Body of pancreas (tissue), 4 donors: ENCODE measurements at regions not wholly inside any gene's neighbourhood (a gene's known extent, or its start where the extent isn't known, plus 50 kb on each side); places are given as distances from the start of the nearest gene placed in this dataset.

Experiments used
- ATAC-seq: fragments of 150-250 bp; one replicate; pipeline ENCODE4 v1.9.1; 2016
- DNase-seq, 4 donors: peaks; one replicate each; pipeline ENCODE4 v3.0.0-alpha.2; 2019
- H3K27ac ChIP-seq, 4 donors: fragments of 200-600 bp; sonication (generic); 1 replicate in 3 of 4; 2 replicates in 1 of 4; pipeline versions ENCODE4 v1.5.1 to v1.6.1; 2016 to 2019; ENCODE audit warnings: mild to moderate bottlenecking in 1 of 4, mixed read lengths in 1 of 4, moderate library complexity in 1 of 4
- H3K27me3 ChIP-seq, 2 donors: fragments of 200-600 bp; sonication (generic); one replicate each; pipeline ENCODE4 v1.6.0; 2016; ENCODE audit warnings: mild to moderate bottlenecking in 1 of 2
- H3K36me3 ChIP-seq, 2 donors: fragments of 200-600 bp; sonication (generic); replicated peaks in 1 of 2; 2 replicates each; pipeline ENCODE4 v1.5.1; 2016; ENCODE audit warnings: low read depth in 2 of 2; ENCODE audit not compliant: insufficient read depth in 1 of 2
- H3K4me1 ChIP-seq: fragments of 200-600 bp; sonication (generic); one replicate; pipeline ENCODE4 v1.6.0; 2016
- H3K4me3 ChIP-seq, 2 donors: fragments of 200-600 bp; sonication (generic); 1 replicate in 1 of 2; 2 replicates in 1 of 2; pipeline ENCODE4 v1.5.1; 2016 to 2019
- H3K9me3 ChIP-seq, 3 donors: fragments of 200-600 bp; sonication (generic); 1 replicate in 2 of 3; 2 replicates in 1 of 3; pipeline ENCODE4 v1.5.1; 2016
- CTCF ChIP-seq, 7 experiments: fragments of 450-650 bp in 4 of 7; fragments of 200-600 bp in 3 of 7; sonication (generic) in 3 of 7; IDR thresholded peaks; one replicate each; pipeline ENCODE4 v1.5.1; 2016 to 2019; ENCODE audit warnings: antibody characterized with exemption in 7 of 7
- POLR2A ChIP-seq, 3 donors: fragments of 450-650 bp; IDR thresholded peaks; one replicate each; pipeline ENCODE4 v1.6.1; 2016; ENCODE audit warnings: antibody characterized with exemption in 3 of 3, mild to moderate bottlenecking in 2 of 3
- WGBS, 2 donors: methylation state at CpG; one replicate each; pipeline ENCODE4 v1.1.5; 2017; 5-methylcytosine and 5-hydroxymethylcytosine counted together
- intact Hi-C: fragments of 100-400 bp; cut with DNase I; formaldehyde crosslinking; loops from one replicate; pipeline ENCODE4 v1.15.1; 2023

DNA sequence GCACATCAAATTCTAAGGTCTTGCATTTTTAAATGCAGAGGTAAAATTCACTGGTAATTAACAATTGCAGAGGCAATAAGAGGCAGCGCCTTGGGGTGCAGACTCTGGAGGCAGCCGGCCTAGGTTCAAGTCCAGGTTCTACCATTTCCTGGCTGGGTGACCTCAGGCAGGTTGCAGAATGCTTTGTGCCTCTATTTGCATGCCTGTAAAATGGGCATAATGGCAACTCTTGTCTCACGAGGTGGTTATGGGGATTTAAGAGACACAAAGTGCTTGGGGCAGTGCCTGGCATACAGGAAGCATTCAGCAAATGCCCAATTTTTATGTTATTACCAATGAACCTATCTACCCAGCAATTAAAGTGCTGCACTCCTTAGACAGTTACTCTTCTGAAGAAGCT is 180.0 kb upstream of the LHX5 start:
- Histone ChIP-seq H3K9me3 (peaks cover 0 to 16% (median 0%) of the 10 kb centered on the region in 3 donors), H3K27ac (no peak overlapping the region), H3K4me1 (no peaks in the 10 kb centered on the region), H3K27me3 (no peaks in the 10 kb centered on the region), H3K4me3 (no peak overlapping the region), H3K36me3 (no peaks in the 10 kb centered on the region)
- 64 to 72% methylated on average over 3 of the region's 3 CpGs for WGBS, 2 donors
- ATAC-seq (no peak), DNase-seq (no peak)
- intact Hi-C loops, result no loop called here
- no peak for TF ChIP-seq POLR2A (IDR thresholded peaks at IDR 0.05)

DNA sequence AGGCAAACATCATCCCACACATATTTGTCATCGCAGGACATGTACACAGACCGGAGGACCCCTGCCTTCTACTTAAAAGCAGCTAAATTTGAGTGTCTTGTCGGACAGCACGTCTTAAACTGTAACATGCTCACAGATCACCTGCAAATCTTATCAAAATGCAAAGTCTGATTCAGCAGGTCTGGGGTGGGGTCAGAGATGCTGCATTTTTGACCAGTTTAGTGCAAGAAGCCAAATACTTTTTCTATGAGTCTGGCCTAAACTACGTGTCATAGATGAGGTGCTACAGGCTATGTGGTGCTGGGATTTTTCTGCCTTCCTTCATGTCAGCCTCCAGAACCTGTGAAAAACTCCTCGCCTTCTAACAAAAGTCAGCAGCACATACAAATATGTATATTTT is 178.8 kb upstream of the LHX5 start:
- H3K4me1 ChIP-seq, result no peaks in the 10 kb centered on the region
- no peak overlapping the region for H3K27ac ChIP-seq
- DNase-seq, result no peak
- no peak for ATAC-seq
- WGBS, 2 donors, result 61 to 72% methylated on average over 6 of the region's 6 CpGs
- no peak overlapping the region for H3K4me3 ChIP-seq
- intact Hi-C loops, result no loop called here
- peaks cover 0 to 11% (median 0%) of the 10 kb centered on the region in 3 donors for H3K9me3 ChIP-seq
- no peaks in the 10 kb centered on the region for H3K36me3 ChIP-seq
- TF ChIP-seq CTCF (IDR thresholded peaks at IDR 0.05), result no peak
- no peak for TF ChIP-seq POLR2A (IDR thresholded peaks at IDR 0.05)
- H3K27me3 ChIP-seq, result no peaks in the 10 kb centered on the region

GRCh38 chr12:113649256-113649830 is 177.7 kb upstream of the LHX5 start:
- Histone ChIP-seq H3K4me1 (no peaks in the 10 kb centered on the region), H3K9me3 (no peaks in the 10 kb centered on the region), H3K27ac (no peak overlapping the region), H3K4me3 (no peak overlapping the region), H3K27me3 (no peaks in the 10 kb centered on the region), H3K36me3 (no peaks in the 10 kb centered on the region)
- 24 to 29% methylated on average over 20 of the region's 20 CpGs for WGBS, 2 donors
- DNase-seq (no peak), ATAC-seq (no peak)
- intact Hi-C loops, result no loop called here
- TF ChIP-seq POLR2A (IDR thresholded peaks at IDR 0.05) (no peak), CTCF (IDR thresholded peaks at IDR 0.05) (no peak)

- intact Hi-C loops, result no loop called here
- WGBS, 2 donors, result 68 to 78% methylated on average over 4 of the region's 4 CpGs
- ATAC-seq, result no peak
Observed at GRCh38 chr12:113647048-113647447, 175.4 kb upstream of the LHX5 start.

DNA sequence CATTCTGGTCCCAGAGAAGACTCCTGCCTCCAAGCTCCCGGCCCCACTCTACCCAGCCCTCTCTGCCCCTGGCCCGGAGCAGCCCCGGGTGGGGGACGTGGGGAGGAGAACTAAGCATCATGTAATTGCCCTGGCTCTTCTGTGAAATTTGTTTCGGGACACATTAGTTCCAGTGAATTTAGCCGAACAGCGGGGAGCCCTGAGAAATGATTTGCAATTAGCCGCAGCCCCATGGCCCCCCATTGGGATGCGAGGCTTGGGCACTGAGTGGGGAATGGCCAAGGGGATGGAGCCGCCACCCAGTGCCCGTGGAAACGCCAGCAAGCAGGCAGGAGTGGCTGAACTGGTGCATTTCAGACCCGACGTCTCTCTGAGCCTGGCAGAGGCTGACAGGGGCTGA is 173.9 kb upstream of the LHX5 start:
- intact Hi-C loops, result no loop called here

More at GRCh38 chr12:113647048-113647447, 175.4 kb upstream of the LHX5 start:
- H3K9me3 ChIP-seq, result no peaks in the 10 kb centered on the region
- no peaks in the 10 kb centered on the region for H3K4me1 ChIP-seq
- H3K27me3 ChIP-seq, result no peaks in the 10 kb centered on the region
- no peak for TF ChIP-seq CTCF (IDR thresholded peaks at IDR 0.05)
- no peak for TF ChIP-seq POLR2A (IDR thresholded peaks at IDR 0.05)
- no peak overlapping the region for H3K4me3 ChIP-seq
- no peak for DNase-seq
- no peaks in the 10 kb centered on the region for H3K36me3 ChIP-seq
- no peak overlapping the region for H3K27ac ChIP-seq

More for the DNA sequence above, 173.9 kb upstream of the LHX5 start:
- no peak overlapping the region for H3K4me3 ChIP-seq
- 30 to 36% methylated on average over 12 to 14 of the region's 14 CpGs for WGBS, 2 donors
- no peaks in the 10 kb centered on the region for H3K27me3 ChIP-seq
- ATAC-seq, result no peak
- no peaks in the 10 kb centered on the region for H3K4me1 ChIP-seq
- TF ChIP-seq CTCF (IDR thresholded peaks at IDR 0.05) (no peak), POLR2A (IDR thresholded peaks at IDR 0.05) (no peak)
- DNase-seq, result no peak
- no peaks in the 10 kb centered on the region for H3K36me3 ChIP-seq
- no peak overlapping the region for H3K27ac ChIP-seq
- H3K9me3 ChIP-seq, result no peaks in the 10 kb centered on the region
